IPS DF 4.7 (cell line): ENCODE measurements at regions not wholly inside any gene's neighbourhood (a gene's known extent, or its start where the extent isn't known, plus 50 kb on each side); places are given as distances from the start of the nearest gene placed in this dataset.

Source experiments
- DNase-seq: peaks from one replicate; pipeline ENCODE4 v3.0.0-alpha.2; 2013; ENCODE audit warnings: low spot score; ENCODE audit errors: extremely low read depth

GRCh38 chr1:14486401-14487201 lies 111.9 kb upstream of the KAZN start:
- no peak for DNase-seq

GRCh38 chr1:14487671-14488070 lies 110.8 kb upstream of the KAZN start:
- no peak for DNase-seq

- DNase-seq, result no peak
These were observed 103.6 kb upstream of the KAZN start for GRCh38 chr1:14494911-14495310.

GRCh38 chr1:14495381-14495780 lies 103.1 kb upstream of the KAZN start:
- DNase-seq, result no peak

GRCh38 chr1:14495996-14496395 lies 102.5 kb upstream of the KAZN start:
- DNase-seq, result no peak

GRCh38 chr1:14498839-14499238 lies 99.6 kb upstream of the KAZN start:
- DNase-seq, result no peak

- DNase-seq, result no peak
These were observed 99.0 kb upstream of the KAZN start for GRCh38 chr1:14499312-14500040.

- no peak for DNase-seq
These were observed 98.4 kb upstream of the KAZN start for GRCh38 chr1:14500041-14500440.

- DNase-seq, result no peak
These were observed 97.6 kb upstream of the KAZN start for GRCh38 chr1:14500912-14501311.

GRCh38 chr1:14504517-14504916 lies 94.0 kb upstream of the KAZN start:
- DNase-seq, result no peak

GRCh38 chr1:14506471-14507255 lies 91.8 kb upstream of the KAZN start:
- no peak for DNase-seq

- no peak for DNase-seq
These were observed 91.2 kb upstream of the KAZN start for GRCh38 chr1:14507262-14507661.

- no peak for DNase-seq
These were observed 89.9 kb upstream of the KAZN start for GRCh38 chr1:14508613-14509012.

- DNase-seq, result no peak
These were observed 87.3 kb upstream of the KAZN start for GRCh38 chr1:14511166-14511680.

GRCh38 chr1:14511796-14512585 lies 86.5 kb upstream of the KAZN start:
- DNase-seq, result no peak

GRCh38 chr1:14513111-14513510 lies 85.4 kb upstream of the KAZN start:
- DNase-seq, result no peak

- DNase-seq, result no peak
These were observed 83.7 kb upstream of the KAZN start for GRCh38 chr1:14514739-14515138.

GRCh38 chr1:14516974-14517840 lies 81.3 kb upstream of the KAZN start:
- no peak for DNase-seq

- no peak for DNase-seq
These were observed 80.7 kb upstream of the KAZN start for GRCh38 chr1:14517841-14518180.

GRCh38 chr1:14519976-14520375 lies 78.5 kb upstream of the KAZN start:
- DNase-seq, result no peak
